CD8-positive, alpha-beta memory T cell (primary cell): ENCODE measurements at regions not wholly inside any gene's neighbourhood (a gene's known extent, or its start where the extent isn't known, plus 50 kb on each side); places are given as distances from the start of the nearest gene placed in this dataset.
"Not testable (repeated sequence)": the region's sequence is repeated elsewhere in the genome, so short reads cannot be mapped to it uniquely, and the experiment has no call there.

Source experiments
- CTCF ChIA-PET: fragments of 350-600 bp; sonication (Branson Sonifier 250); formaldehyde crosslinking; loops from one replicate; lab custom pipeline; 2021; ENCODE audit warnings: antibody characterized with exemption; lab: Charles Lee
- POLR2A ChIA-PET: fragments of 350-600 bp; sonication (Branson Sonifier 250); formaldehyde crosslinking; loops from one replicate; lab custom pipeline; 2021; ENCODE audit warnings: antibody characterized with exemption; lab: Charles Lee
- DNase-seq, 5 donors: peaks; one replicate each; pipeline versions ENCODE4 v3.0.0 to v3.0.0-alpha.2; 2020 to 2022; ENCODE audit warnings: mixed read lengths in 1 of 5
- H3K27ac ChIP-seq: one replicate; pipeline ENCODE4 v1.7.0; 2013; ENCODE audit warnings: low read depth, mild to moderate bottlenecking, low read length, moderate library complexity
- H3K27me3 ChIP-seq: 2 replicates; pipeline ENCODE4 v1.7.0; 2013; ENCODE audit warnings: low read length, mild to moderate bottlenecking; ENCODE audit not compliant: insufficient read depth, poor library complexity, severe bottlenecking
- H3K36me3 ChIP-seq: 2 replicates; pipeline ENCODE4 v1.7.0; 2013; ENCODE audit warnings: mild to moderate bottlenecking, low read length, moderate library complexity; ENCODE audit not compliant: insufficient read depth
- H3K4me1 ChIP-seq: 2 replicates; pipeline ENCODE4 v1.7.0; 2013; ENCODE audit warnings: mild to moderate bottlenecking, low read length, moderate library complexity; ENCODE audit not compliant: insufficient read depth
- H3K4me3 ChIP-seq: 2 replicates; pipeline ENCODE4 v1.7.0; 2013; ENCODE audit warnings: mild to moderate bottlenecking, low read length
- H3K9me3 ChIP-seq: 2 replicates; pipeline ENCODE4 v1.7.0; 2013; ENCODE audit warnings: mild to moderate bottlenecking, low read length
- H3K27ac Mint-ChIP-seq, 8 donors: one replicate each; pipeline ENCODE4 v1.8.0; 2020 to 2021; ENCODE audit warnings: mixed read lengths in 8 of 8, mild to moderate bottlenecking in 6 of 8, inconsistent platforms in 3 of 8, moderate library complexity in 3 of 8
- H3K27me3 Mint-ChIP-seq, 2 donors: one replicate each; pipeline ENCODE4 v1.8.0; 2020 to 2021; ENCODE audit warnings: mixed read lengths in 2 of 2, mild to moderate bottlenecking in 1 of 2, moderate library complexity in 1 of 2
- H3K36me3 Mint-ChIP-seq, 3 donors: one replicate each; pipeline ENCODE4 v1.8.0; 2020 to 2021; ENCODE audit warnings: mixed read lengths in 3 of 3, inconsistent platforms in 1 of 3, mild to moderate bottlenecking in 1 of 3
- H3K4me1 Mint-ChIP-seq, 3 donors: one replicate each; pipeline ENCODE4 v1.8.0; 2020 to 2021; ENCODE audit warnings: mixed read lengths in 3 of 3, inconsistent platforms in 1 of 3, mild to moderate bottlenecking in 1 of 3
- H3K4me3 Mint-ChIP-seq, 7 donors: one replicate each; pipeline ENCODE4 v1.8.0; 2020 to 2021; ENCODE audit warnings: mixed read lengths in 7 of 7, mild to moderate bottlenecking in 6 of 7, moderate library complexity in 4 of 7, inconsistent platforms in 2 of 7
- H3K9me3 Mint-ChIP-seq, 5 donors: one replicate each; pipeline ENCODE4 v1.8.0; 2020 to 2022; ENCODE audit warnings: mixed read lengths in 5 of 5, mild to moderate bottlenecking in 3 of 5, moderate library complexity in 2 of 5, inconsistent platforms in 1 of 5

DNA sequence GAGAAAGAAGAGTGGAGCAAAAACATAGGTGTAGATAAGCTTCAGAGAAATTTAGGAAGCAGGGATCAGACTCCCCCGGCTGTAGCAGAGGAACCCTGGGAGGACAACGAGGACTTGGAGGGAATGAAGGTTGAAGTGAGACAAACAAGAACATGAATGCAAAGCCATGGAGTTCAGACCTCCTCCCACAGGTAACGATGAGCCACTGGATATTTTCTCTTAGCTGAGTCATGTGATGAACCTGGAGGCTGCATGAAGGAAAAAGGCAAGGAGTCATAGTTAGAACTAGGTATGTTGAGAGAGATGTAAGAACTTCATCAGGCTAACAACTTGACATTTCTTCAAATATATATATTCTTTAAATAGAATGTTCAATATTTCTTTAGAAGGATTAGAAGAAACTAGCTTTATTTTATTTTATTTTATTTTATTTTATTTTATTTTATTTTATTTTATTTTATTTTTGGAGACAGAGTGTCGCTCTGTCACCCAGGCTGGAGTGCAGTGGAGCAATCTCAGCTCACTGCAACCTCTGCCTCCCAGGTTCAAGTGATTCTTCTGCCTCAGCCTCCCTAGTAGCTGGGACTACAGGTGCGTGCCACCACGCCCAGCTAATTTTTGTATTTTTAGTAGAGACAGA, 57.7 kb upstream of the RGS1 start:
- H3K4me3 Mint-ChIP-seq, H3K27me3 Mint-ChIP-seq, H3K36me3 ChIP-seq, DNase-seq, H3K36me3 Mint-ChIP-seq, H3K9me3 Mint-ChIP-seq, H3K9me3 ChIP-seq, H3K4me3 ChIP-seq, H3K27me3 ChIP-seq, POLR2A ChIA-PET, H3K27ac ChIP-seq: not testable (repeated sequence)
- Mint-ChIP-seq H3K4me1 (peaks cover 50 to 71% (median 65%) of the 10 kb centered on the region in 3 donors), H3K27ac (peak overlapping the region; percentile 48 to 98 (median 95))
- CTCF ChIA-PET = interaction anchor here (1.3 kb wide), 1 partner anchor 10 kb away, joined by 3 read pairs; no protein-coding TSS in a partner anchor
- H3K4me1 ChIP-seq = peaks cover 31% of the 10 kb centered on the region

- H3K4me1 Mint-ChIP-seq = peaks cover 46 to 62% (median 57%) of the 10 kb centered on the region in 3 donors
- Histone ChIP-seq H3K27ac (no peak overlapping the region), H3K36me3 (no peaks in the 10 kb centered on the region), H3K27me3 (no peaks in the 10 kb centered on the region), H3K9me3 (no peaks in the 10 kb centered on the region), H3K4me1 (peaks cover 31% of the 10 kb centered on the region), H3K4me3 (no peak overlapping the region)
- ChIA-PET CTCF (interaction anchor here (1.3 kb wide), 1 partner anchor 10 kb away, joined by 3 read pairs; no protein-coding TSS in a partner anchor), POLR2A (no interaction called here)
- DNase-seq = no peak
- H3K9me3 Mint-ChIP-seq = no peaks in the 10 kb centered on the region
- H3K36me3 Mint-ChIP-seq = no peaks in the 10 kb centered on the region
- no peaks in the 10 kb centered on the region for H3K27me3 Mint-ChIP-seq
- peak overlapping the region in 3 of 8 donors; percentile 41 to 74 (median 69) for H3K27ac Mint-ChIP-seq
- no peak overlapping the region for H3K4me3 Mint-ChIP-seq
Observed at GRCh38 chr1:192518700-192519099, 56.9 kb upstream of the RGS1 start.

DNA sequence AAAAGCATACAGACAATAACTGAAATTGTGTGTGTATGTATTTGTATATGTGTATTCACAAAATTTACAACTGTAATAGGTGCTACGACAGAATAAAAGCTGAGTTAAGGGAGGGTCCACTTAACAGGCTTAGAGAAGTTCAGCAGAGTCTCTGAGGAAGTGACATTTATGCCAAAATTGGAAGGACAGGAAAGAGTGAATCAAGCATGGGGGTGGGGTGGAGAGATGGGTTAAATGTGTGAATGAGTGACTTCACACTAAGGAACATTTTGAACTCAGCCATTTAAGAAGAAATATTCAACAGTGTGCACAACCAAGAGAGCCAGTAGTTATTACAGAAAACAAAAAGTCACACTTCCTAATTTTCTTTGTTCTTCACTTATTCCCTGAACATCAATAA, 53.8 kb upstream of the RGS1 start:
- DNase-seq = peak in 1 of 5 donors; percentile 15
- Mint-ChIP-seq H3K4me3 (no peak overlapping the region), H3K9me3 (no peaks in the 10 kb centered on the region)

GRCh38 chr1:192522673-192523072, 52.9 kb upstream of the RGS1 start:
- CTCF ChIA-PET = no interaction called here
- H3K36me3 ChIP-seq = no peaks in the 10 kb centered on the region
- POLR2A ChIA-PET = no interaction called here

More for the DNA sequence above, 53.8 kb upstream of the RGS1 start:
- H3K4me1 Mint-ChIP-seq = peaks cover 32 to 43% (median 37%) of the 10 kb centered on the region in 3 donors
- POLR2A ChIA-PET = no interaction called here
- H3K27ac ChIP-seq = no peak overlapping the region
- peaks cover 0 to 1% of the 10 kb centered on the region in 2 donors for H3K27me3 Mint-ChIP-seq
- H3K27me3 ChIP-seq = no peaks in the 10 kb centered on the region
- H3K4me1 ChIP-seq = peaks cover 9% of the 10 kb centered on the region
- no peak overlapping the region for H3K4me3 ChIP-seq
- H3K27ac Mint-ChIP-seq = peak overlapping the region in 7 of 8 donors; percentile 5 to 81 (median 13)
- CTCF ChIA-PET = no interaction called here
- H3K36me3 Mint-ChIP-seq = peaks cover 0 to 2% (median 0%) of the 10 kb centered on the region in 3 donors
- H3K9me3 ChIP-seq = no peaks in the 10 kb centered on the region
- no peaks in the 10 kb centered on the region for H3K36me3 ChIP-seq

GRCh38 chr1:192524223-192524622, 51.4 kb upstream of the RGS1 start:
- Histone ChIP-seq H3K4me1 (no peaks in the 10 kb centered on the region), H3K9me3 (no peaks in the 10 kb centered on the region), H3K27ac (no peak overlapping the region), H3K36me3 (no peaks in the 10 kb centered on the region), H3K27me3 (no peaks in the 10 kb centered on the region), H3K4me3 (no peak overlapping the region)
- ChIA-PET POLR2A (no interaction called here), CTCF (no interaction called here)
- peaks cover 0 to 1% of the 10 kb centered on the region in 2 donors for H3K27me3 Mint-ChIP-seq
- H3K4me1 Mint-ChIP-seq = peaks cover 24 to 39% (median 35%) of the 10 kb centered on the region in 3 donors
- H3K27ac Mint-ChIP-seq = peak overlapping the region in 3 of 8 donors; percentile 4 to 63 (median 8)
- peaks cover 0 to 2% (median 0%) of the 10 kb centered on the region in 3 donors for H3K36me3 Mint-ChIP-seq
- no peaks in the 10 kb centered on the region for H3K9me3 Mint-ChIP-seq
- no peak overlapping the region for H3K4me3 Mint-ChIP-seq
- no peak for DNase-seq

More at GRCh38 chr1:192522673-192523072, 52.9 kb upstream of the RGS1 start:
- Histone ChIP-seq H3K27ac (no peak overlapping the region), H3K27me3 (no peaks in the 10 kb centered on the region), H3K4me1 (peaks cover under 1% of the 10 kb centered on the region), H3K9me3 (no peaks in the 10 kb centered on the region), H3K4me3 (no peak overlapping the region)
- H3K4me3 Mint-ChIP-seq = no peak overlapping the region
- H3K9me3 Mint-ChIP-seq = no peaks in the 10 kb centered on the region
- H3K27ac Mint-ChIP-seq = no peak overlapping the region
- peaks cover 0 to 1% of the 10 kb centered on the region in 2 donors for H3K27me3 Mint-ChIP-seq
- DNase-seq = no peak
- peaks cover 23 to 34% (median 28%) of the 10 kb centered on the region in 3 donors for H3K4me1 Mint-ChIP-seq
- H3K36me3 Mint-ChIP-seq = peaks cover 0 to 2% (median 0%) of the 10 kb centered on the region in 3 donors
